HG03139 (cell line): ENCODE measurements at regions not wholly inside any gene's neighbourhood (a gene's known extent, or its start where the extent isn't known, plus 50 kb on each side); places are given as distances from the start of the nearest gene placed in this dataset.

Experiments
- ATAC-seq: cut with Tn5 transposase; IDR thresholded peaks from one replicate; pipeline ENCODE4 v1.9.1; 2021; ENCODE audit not compliant: unreplicated experiment

DNA sequence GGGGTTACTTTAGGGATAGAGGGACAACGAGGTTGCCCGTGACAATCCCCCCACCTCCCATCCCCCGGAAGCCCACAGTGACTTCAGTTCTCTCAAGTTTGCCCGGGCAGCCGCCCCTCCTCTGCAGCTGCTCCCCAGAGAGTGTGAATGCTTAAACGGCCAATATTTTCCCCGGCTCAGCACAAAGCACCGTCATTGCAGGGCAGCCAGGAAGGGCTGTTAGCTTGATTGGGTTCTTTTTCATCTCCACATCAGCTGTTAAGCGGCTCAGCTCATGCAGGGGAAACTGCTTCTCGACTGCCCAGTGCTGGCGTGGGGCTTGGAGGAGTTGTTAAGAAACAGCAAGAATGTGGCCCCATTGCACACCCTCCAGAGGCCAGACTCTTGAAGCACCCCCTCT lies 120.5 kb upstream of the NCOR2 start:
- ATAC-seq: no peak

DNA sequence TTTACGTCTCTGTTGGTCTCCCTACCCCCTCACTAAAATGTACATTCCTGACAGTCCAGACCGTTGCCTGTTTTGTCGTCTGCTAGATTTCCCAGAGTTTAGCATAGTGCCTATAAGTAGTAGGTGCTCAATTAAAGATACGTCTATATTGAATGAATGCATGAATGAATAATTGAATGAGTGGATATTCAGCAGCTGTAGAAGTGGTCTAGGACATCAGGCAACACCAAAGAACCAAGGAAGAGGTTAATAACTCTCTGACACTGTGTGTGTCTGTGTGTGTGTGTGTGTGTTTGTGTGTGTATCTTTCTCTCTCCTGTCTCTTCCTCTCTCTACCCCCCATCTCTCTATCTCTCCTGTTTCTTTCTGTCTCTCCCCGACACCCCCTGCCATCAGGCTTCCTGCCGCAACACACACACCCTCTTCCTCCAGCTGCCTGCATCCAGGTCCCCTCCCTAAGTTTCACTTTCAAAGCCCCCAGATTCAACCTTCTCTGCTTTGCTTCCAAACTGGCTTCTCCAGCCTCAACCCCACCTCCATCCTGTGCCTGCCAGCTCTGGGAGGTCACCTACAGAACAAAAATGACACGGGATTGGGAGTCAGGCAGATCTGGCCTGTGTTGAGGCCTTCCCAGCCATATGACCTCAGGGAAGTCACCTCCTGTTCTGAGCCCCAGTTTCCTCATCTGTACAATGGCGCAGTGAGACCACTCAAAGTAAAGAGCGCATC lies 119.9 kb upstream of the NCOR2 start:
- ATAC-seq: no peak

DNA sequence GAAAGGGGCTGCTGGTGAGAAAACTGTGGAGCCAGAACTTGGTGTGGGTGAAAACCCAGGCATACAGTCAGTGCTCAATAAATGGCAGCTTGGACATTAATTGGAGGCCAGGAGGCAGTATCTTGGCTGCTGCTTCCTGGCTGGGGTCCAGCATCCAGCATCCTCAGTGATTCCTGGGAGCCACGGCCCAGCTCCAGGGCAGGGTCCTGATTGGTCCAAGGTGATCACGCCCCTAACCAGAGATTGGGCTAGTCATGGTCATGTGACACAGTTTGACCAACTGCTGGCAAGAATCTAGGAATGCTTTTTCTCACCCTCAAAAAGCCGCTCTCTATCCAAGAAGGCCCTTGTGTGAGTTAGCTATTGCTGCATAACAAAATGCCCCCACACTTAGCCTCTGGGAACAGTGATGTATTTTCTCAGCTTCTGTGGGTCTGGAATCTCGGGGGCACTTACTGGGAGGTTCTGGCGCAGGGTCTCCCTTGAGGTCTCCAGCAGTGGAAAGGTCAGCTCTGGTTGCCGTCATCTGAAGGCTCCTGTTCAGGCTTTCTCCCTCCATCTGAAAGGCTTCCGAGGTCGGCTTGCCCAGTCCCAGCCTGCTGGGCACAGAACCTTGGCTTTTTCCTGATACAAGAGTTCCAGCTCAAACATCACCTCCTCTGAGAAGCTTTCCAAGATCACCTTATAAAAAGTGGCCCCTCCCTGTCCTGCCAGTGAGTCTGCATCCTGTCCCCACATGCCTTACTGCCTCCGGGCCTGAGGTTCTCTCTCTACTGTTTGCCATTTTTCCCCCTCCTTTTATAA lies 119.2 kb upstream of the NCOR2 start:
- ATAC-seq: no peak

DNA sequence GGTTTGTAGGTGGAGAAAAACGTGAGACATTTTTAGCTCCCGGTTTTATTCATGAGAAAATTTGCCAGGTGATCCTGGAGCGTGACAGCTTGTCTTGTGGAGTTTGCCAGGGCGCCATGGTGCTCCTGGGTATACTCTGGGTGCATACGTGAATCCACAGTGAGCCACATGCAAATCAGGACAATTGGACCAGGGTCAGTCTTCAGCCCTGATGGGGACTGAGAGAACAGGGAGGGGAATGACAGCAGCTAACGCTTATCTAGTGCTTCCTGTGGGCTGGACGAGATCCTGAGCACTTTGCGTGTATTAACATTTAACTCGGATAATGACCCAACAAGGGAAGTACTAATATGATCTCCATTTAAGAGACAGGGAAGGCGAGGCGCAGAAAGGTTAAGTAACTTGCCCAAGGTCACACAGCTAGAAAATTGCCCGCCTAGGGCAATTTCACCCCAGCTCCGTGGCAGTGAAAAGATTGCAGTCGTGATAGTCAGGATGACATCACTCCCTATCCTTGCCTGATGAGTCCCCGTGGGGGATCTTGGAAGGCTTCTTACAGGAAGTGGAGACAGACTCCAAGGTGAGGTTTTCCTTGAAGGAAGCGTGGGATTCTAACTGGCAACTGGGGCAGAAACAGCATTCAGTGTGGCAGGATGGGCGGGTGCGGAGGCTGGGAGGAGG lies 118.4 kb upstream of the NCOR2 start:
- ATAC-seq: no peak

DNA sequence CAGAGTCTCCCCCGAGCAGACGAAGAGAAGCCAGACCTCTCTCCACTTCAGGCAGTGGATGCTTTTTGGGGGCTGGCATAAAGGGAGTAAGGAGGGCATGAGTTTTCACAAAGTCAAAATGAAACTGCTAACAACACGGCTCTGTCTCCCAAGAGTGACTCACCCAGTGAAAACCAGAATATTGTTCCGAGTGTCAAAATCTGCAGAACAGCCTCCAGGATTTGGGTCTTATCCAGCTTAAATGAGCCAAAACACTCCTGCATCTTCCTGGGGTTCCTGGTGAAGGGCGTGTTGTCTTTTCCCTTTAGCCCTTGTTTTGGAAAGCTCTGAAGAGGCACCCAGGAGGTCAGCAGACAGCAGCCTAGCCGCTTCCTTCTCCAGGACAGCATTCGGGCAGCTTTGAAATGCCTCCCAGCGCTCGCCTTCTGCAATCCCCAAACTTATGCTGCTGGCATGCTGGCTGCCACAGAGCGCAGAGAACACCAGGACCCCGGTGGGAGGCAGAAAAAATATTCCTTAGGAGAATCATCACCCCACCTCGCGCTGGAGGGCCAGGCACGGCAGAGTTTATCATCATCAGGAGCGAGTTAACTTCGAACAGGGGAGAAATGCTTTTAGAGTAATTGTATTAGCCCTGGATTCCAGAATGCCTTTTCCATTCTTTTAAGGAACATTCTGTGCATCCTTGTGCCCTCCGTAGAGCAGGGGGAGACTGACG lies 117.7 kb upstream of the NCOR2 start:
- no peak for ATAC-seq

DNA sequence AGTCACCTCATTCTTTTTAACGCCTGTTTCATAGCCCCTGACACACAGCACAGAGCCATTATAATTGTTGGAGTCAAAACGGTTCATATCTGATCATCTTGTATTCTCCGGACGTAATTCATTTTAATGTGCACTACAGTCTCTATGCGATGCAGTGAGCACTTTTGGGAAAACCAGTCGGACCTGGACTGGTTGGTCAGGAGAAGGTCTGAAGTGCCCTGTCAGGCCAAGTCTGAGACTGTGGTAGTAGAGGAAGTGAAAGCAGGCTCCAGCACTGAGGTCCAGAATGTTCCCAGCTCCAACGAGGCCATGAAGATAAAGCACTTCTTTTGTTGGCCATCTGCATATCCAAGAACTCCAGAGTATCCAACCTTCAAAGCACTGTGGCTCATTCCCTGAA lies 117.1 kb upstream of the NCOR2 start:
- ATAC-seq: no peak

DNA sequence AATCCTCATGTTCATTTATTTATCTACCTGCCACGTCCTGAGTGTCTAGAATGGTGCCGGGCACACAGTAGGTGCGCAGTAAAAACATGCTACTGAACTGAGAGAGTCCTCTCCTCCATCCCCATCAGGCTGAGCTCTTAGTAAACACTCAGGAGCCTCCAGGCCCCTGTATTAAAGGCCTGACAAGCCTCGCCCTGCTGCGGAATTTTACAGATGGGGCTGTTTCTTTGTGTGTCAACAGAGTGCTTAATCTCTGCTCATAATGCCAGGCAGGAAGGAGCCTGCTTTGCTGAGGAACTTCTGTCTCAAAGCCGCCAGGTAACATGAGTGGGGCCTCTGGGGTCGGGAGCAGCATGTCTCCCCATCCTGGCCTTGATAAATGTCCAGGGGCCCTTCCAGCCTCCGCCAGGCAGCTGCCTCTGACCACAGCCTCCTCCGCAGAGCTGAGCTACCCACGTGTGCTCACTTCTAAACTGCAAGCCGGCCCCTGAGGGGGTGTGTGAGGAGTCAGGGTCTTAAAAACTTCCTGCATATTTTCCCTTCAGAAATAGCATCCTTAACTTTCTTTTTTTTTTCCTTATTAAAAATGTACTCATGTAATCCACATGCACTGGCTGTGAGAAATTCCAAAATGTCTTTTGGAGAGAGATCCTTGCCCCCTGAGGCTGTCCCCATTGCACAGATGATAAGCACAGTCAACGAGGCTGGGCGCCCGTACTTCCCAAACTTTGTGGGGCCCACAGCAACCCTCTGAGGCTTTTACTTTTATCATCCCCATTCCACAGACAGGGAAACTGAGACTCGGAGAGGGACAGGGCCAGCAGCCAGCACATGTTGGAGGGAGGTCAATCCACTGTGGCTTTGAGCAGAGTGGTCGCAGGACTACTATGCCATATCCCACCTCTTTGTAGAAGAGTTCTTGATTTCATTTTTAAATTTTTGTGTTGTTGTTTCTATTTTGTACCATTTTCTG lies 116.0 kb upstream of the NCOR2 start:
- no peak for ATAC-seq

DNA sequence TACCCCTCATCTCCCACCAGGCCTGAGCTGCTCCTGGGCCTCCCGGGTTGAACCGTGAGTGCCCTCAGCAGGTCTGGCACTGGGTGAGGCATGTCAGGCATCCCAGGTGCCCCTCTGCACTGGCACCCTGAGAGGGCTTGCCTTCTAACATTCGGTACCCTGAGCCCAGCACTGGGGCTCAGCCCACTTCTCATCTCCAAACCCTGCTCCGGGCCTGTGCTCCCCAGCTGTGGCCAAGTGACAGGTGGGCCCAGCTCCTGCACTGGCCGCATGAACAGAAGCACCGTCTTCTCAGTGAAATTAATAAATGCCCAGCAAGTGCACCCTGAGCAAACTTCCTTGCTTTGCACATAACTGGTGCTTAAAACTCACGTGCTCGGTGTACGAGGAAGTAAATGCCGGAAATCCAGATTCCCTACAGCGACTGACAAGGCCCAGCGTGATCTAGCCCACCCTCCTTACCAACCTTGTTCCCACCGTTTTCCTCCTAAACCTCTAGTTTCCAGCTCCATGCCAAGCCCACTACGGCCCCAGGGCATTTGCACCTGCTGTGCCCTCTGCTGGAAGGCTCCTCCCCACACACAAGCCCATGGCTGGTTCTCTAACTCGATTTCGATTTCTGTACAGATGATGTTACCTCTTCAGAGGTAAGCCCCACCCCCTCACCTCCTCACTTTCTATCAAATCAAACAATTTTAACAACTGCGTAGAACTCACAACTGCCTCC lies 115.2 kb upstream of the NCOR2 start:
- ATAC-seq: no peak

DNA sequence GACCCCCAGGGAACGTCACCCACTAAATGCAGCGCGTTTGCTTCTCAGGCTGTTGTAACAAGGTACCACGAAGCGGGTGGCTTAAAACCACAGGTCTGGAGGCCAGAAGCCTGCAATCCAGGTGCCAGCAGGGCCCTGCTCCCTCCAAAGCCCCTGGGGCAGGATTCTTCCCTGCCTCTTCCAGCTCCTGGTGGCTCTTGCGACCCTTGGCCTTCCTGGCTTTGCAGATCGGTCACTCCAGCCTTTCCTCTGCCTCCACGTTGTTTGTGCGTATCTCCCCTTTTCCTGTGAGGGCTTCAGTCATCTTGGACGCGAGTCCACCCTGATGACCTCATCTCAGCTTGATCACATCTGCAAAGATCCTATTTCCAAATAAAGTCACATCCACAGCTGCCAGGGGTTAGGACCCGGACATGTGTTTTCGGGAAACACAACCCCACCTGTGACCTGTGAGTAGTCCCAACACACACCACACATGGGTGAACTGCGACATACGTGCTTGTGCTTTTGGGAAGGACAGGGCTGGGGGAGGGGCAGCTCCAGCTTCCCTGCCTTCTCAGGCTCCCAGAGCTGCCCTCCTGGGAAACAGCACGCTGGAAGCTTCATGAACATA lies 114.5 kb upstream of the NCOR2 start:
- no peak for ATAC-seq

DNA sequence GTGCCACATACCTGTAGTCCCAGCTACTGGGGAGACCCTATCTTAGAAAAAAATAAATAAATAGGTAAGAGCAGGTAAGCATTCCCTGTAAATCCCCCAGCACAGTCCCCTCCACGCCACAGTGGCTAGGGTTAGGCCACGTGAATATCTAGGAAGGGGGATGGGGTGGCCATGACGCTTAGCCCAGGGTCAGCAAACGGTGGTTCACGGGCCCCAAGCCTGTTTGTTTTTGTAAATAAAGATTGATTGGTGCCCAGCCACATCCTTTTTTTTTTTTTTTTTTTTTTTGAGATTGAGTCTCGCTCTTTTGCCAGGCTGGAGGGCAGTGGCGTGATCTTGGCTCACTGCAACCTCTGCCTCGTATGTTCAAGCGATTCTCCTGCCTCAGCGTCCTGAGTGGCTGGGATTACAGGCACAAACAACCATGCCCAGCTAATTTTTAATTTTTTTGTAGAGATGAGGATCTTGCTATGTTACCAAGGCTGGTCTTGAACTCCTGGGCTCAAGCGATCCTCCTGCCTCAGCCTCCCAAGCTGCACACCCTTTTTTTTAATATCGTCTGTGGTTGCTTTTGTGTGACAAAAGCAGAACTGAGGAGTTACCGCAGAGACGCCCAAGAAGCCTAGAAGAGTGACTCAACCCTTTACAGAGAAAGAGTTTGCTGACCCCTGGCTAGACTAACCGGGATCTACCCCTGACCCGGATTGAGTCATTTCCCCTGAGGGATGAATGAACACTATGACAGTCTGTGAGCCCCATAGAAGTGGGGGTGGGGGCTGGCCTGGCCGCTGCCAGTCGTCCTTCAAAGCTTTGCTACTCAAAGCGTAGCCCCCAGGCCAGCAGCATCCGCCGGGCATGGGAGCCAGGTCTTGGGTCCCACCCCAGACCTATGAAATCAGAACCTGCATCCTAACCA lies 113.7 kb upstream of the NCOR2 start:
- no peak for ATAC-seq

DNA sequence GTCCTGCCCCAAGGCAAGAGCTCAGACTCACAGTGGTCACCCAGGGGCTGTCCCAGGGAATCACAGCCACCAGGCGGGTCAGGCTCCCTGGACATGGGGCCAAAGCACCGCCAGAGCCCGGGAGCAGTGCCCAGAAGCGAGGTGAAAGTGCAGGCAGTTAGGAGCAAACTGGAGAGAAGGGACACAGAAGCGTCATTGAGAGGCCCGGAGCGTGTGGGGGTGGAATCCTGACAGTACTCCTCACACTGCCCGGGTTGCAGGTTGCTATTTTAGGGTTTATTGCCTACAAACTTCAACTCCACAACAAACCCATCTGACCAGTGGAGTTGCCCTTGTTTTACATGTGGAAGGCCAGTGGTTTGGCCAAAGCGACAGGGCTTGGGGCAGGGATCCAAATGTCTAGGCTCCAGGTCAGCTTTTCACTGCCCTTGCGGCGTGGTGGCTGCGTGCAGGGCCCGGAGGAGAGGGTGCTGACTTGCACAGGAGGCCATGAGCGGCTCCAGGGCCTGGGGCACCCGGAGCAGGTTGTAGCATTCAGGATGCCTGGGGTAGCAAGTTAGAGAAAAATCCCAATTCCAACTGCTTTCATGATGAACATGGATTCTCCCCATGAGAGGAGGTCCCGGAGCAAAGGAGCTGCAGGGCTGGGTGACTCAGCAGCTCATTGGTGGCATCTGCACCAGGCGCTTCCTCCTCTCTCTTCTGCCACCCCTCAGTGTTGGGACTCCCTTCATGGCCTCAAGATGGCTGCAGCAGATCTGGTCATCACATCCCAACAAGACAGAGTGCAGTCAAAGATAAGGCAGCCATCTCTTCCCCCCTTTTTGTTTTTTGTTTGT lies 112.3 kb upstream of the NCOR2 start:
- ATAC-seq: no peak

DNA sequence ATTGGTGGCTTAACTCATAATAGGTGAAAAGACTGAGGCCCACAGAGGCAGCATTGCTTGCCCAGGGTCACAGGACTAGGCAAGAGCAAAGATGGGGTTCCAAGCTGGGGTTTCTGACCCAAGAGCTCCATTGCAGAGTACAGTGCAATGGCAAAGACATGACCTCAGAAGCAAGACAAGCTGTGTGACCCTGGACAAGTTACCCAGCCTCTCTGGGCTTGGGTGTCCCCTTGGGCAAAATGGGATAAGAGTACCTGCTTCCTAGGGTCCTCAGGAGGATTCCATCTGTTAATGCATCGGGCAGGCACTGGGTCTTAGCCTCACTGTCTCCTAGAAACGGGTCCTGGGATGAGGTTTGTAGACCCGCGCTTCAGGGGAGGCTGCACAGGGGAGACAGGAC lies 111.6 kb upstream of the NCOR2 start:
- ATAC-seq: no peak

DNA sequence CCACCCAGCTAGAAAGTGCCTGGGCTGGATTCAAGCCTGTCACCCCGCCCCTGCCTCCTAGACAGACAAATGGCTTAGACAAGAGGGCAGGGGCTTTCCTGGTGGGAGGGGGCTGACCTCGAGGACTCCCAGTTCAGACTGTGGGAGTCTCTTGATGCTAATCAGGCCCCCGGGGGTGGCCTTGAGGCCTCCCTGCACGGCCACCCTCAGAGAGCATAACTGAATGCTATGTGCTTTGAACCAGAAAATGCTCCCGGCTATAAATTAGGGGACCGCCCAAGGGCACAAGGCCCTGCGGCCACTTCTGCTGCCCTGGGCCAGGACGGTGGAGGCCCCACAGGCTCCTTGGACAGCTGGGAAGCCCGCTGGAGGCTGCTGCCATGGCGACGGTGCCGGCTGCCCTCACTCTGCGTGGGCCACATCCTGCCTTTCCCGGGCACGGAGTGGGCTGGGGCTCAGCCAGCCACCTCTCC lies 111.0 kb upstream of the NCOR2 start:
- ATAC-seq: no peak

DNA sequence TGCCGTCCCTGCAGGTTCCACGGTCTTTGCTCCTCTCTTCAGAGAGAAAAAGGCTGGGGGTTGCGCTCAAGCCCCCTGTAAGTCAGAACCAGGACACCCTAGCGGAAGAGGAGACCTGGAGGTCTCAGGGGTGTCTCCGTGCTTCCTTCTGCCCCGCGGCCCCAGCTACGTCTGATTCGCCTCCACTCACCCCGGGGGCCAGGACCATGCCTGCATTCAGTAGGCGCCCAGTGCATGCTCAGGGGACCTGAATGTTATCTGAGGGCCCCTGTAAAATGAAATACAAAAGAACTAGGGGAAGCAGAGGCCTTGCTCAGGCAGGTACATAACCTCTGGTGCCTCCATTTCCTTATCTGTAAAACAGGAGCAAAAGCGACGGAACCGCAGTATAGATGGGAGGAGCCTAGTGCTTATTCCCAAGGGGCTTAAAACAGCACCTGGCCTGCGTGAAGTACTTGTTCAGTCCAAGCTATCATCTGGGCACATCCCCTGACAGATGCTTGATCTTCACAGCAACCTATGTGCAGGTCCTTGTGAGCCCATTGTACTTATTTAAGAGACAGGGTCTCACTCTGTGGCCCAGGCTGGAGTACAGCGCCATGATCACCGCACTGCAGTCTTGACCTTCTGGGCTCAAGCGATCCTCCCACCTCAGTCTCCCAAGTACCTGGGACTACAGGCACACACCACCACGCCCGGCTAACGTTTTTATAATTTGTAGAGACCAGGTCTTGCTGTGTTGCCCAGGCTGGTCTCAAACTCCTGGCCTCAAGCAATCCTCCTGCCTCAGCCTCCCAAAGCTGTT lies 110.3 kb upstream of the NCOR2 start:
- no peak for ATAC-seq

DNA sequence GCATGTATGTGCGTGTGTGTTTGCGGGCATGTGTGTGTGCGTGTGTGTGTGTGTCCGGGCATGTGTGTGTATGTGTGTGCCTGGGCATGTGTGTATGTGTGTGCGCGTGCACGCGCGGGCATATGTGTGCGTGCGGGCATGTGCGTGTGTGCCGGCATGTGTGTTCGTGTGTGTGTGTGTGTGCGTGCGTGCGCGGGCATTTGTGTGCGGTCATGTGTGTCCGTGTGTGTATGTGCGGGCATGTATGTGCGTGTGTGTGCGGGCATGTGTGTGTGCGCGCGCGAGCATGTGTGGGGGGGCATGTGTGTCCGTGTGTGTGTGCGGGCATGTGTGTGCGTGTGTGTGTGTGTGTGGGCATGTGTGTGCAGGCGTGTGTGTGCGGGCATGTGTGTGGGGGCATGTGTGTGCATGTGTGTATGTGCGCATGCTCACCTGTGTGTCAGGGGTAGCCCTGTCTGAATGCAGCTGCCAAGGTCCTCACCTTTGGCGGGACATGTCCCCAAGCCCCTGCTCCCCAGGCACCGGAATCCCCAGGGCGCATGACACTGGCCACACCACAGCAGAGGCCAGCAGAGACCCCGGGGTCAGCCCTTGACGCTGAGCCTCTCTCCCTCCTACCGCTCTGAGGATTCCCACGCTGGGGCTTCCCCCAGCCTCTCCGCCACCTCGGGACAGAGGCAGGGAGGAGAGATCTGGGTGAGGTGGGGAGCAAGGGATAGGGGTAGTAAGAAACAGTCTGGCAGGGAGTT lies 109.5 kb upstream of the NCOR2 start:
- no peak for ATAC-seq
